MM.1S (cell line): ENCODE measurements at regions not wholly inside any gene's neighbourhood (a gene's known extent, or its start where the extent isn't known, plus 50 kb on each side); places are given as distances from the start of the nearest gene placed in this dataset.

Experiments
- CTCF ChIP-seq: fragments of 300-600 bp; sonication (generic); IDR thresholded peaks from 2 replicates; pipeline ENCODE4 v1.5.1; 2016; ENCODE audit warnings: antibody characterized with exemption, low read length, mixed read lengths
- EZH2 ChIP-seq: fragments of 300-600 bp; sonication (generic); optimal IDR thresholded peaks from 2 replicates; pipeline ENCODE3; 2017; ENCODE audit warnings: low read depth, mild to moderate bottlenecking, antibody characterized with exemption, low read length, mixed read lengths
- EZH2phosphoT487 ChIP-seq: fragments of 300-600 bp; sonication (generic); IDR thresholded peaks from 2 replicates; pipeline ENCODE4 v1.6.1; 2018; ENCODE audit warnings: antibody characterized with exemption, low read length

GRCh38 chr9:109726119-109726518 is 53.9 kb upstream of the PALM2AKAP2 start:
- no peak for TF ChIP-seq CTCF
- no peak for TF ChIP-seq EZH2
- TF ChIP-seq EZH2phosphoT487 = no peak
